Kidney glomerular epithelial cell (primary cell): ENCODE measurements at regions not wholly inside any gene's neighbourhood (a gene's known extent, or its start where the extent isn't known, plus 50 kb on each side); places are given as distances from the start of the nearest gene placed in this dataset.

Experiments
- DNase-seq: peaks from one replicate; lab custom pipeline; 2025; lab: John Stamatoyannopoulos, UW

- no peak for DNase-seq
Measured at GRCh38 chr2:21438949-21439348, 315.2 kb downstream of the TDRD15 start.

- no peak for DNase-seq
Measured at GRCh38 chr2:21441442-21441841, 317.7 kb downstream of the TDRD15 start.

GRCh38 chr2:21443494-21444105, 319.8 kb downstream of the TDRD15 start:
- no peak for DNase-seq

- DNase-seq: no peak
Measured at GRCh38 chr2:21449881-21450280, 326.1 kb downstream of the TDRD15 start.

GRCh38 chr2:21451403-21451802, 327.6 kb downstream of the TDRD15 start:
- no peak for DNase-seq

GRCh38 chr2:21452263-21452662, 328.5 kb downstream of the TDRD15 start:
- DNase-seq: no peak

GRCh38 chr2:21452678-21453077, 328.9 kb downstream of the TDRD15 start:
- no peak for DNase-seq

GRCh38 chr2:21453723-21454450, 330.1 kb downstream of the TDRD15 start:
- no peak for DNase-seq

- DNase-seq: no peak
Measured at GRCh38 chr2:21454839-21455238, 331.1 kb downstream of the TDRD15 start.

- no peak for DNase-seq
Measured at GRCh38 chr2:21461754-21462240, 338.0 kb downstream of the TDRD15 start.

- no peak for DNase-seq
Measured at GRCh38 chr2:21466341-21466927, 342.7 kb downstream of the TDRD15 start.

GRCh38 chr2:21467280-21467818, 343.6 kb downstream of the TDRD15 start:
- no peak for DNase-seq

- DNase-seq: no peak
Measured at GRCh38 chr2:21467910-21468309, 344.1 kb downstream of the TDRD15 start.

GRCh38 chr2:21468624-21469023, 344.9 kb downstream of the TDRD15 start:
- no peak for DNase-seq

GRCh38 chr2:21469158-21469557, 345.4 kb downstream of the TDRD15 start:
- DNase-seq: no peak

GRCh38 chr2:21469564-21469963, 345.8 kb downstream of the TDRD15 start:
- DNase-seq: no peak

- no peak for DNase-seq
Measured at GRCh38 chr2:21480162-21480561, 356.4 kb downstream of the TDRD15 start.

- DNase-seq: no peak
Measured at GRCh38 chr2:21484643-21485042, 360.9 kb downstream of the TDRD15 start.

GRCh38 chr2:21486445-21486844, 362.7 kb downstream of the TDRD15 start:
- no peak for DNase-seq

GRCh38 chr2:21489080-21489479, 365.3 kb downstream of the TDRD15 start:
- DNase-seq: no peak

- DNase-seq: no peak
Measured at GRCh38 chr2:21498016-21498415, 374.2 kb downstream of the TDRD15 start.

GRCh38 chr2:21500401-21500945, 376.7 kb downstream of the TDRD15 start:
- DNase-seq: no peak
